HEK293T (cell line): ENCODE measurements at regions not wholly inside any gene's neighbourhood (a gene's known extent, or its start where the extent isn't known, plus 50 kb on each side); places are given as distances from the start of the nearest gene placed in this dataset.

Experiments
- BHLHE40 ChIP-seq: fragments of 450-650 bp; IDR thresholded peaks from 2 replicates; pipeline ENCODE4 v1.6.1; 2016; ENCODE audit warnings: mild to moderate bottlenecking, moderate library complexity, borderline replicate concordance
- CTBP1 ChIP-seq: fragments of 450-650 bp; IDR thresholded peaks from 2 replicates; pipeline ENCODE4 v1.6.1; 2016; ENCODE audit warnings: borderline replicate concordance
- FOXA1 ChIP-seq: fragments of 450-650 bp; IDR thresholded peaks from 2 replicates; pipeline ENCODE4 v1.6.1; 2016; ENCODE audit warnings: mild to moderate bottlenecking
- FOXK2 ChIP-seq: fragments of 450-650 bp; IDR thresholded peaks from 2 replicates; pipeline ENCODE4 v1.6.1; 2016; ENCODE audit warnings: mild to moderate bottlenecking
- FOXM1 ChIP-seq: fragments of 450-650 bp; IDR thresholded peaks from 2 replicates; pipeline ENCODE4 v1.6.1; 2017; ENCODE audit warnings: mild to moderate bottlenecking, borderline replicate concordance
- HDGF ChIP-seq: fragments of 450-650 bp; IDR thresholded peaks from 2 replicates; pipeline ENCODE4 v1.6.1; 2017; ENCODE audit warnings: antibody characterized with exemption, borderline replicate concordance
- L3MBTL2 ChIP-seq: fragments of 450-650 bp; conservative IDR thresholded peaks from 2 replicates; pipeline ENCODE4 v1.6.1; 2016; ENCODE audit warnings: mild to moderate bottlenecking
- NFRKB ChIP-seq: fragments of 450-650 bp; IDR thresholded peaks from 2 replicates; pipeline ENCODE4 v1.6.1; 2016; ENCODE audit warnings: mild to moderate bottlenecking, moderate library complexity
- SP1 ChIP-seq: fragments of 450-650 bp; IDR thresholded peaks from 2 replicates; pipeline ENCODE4 v1.6.1; 2017
- TARDBP ChIP-seq: fragments of 450-650 bp; IDR thresholded peaks from 2 replicates; pipeline ENCODE4 v1.6.1; 2016

DNA sequence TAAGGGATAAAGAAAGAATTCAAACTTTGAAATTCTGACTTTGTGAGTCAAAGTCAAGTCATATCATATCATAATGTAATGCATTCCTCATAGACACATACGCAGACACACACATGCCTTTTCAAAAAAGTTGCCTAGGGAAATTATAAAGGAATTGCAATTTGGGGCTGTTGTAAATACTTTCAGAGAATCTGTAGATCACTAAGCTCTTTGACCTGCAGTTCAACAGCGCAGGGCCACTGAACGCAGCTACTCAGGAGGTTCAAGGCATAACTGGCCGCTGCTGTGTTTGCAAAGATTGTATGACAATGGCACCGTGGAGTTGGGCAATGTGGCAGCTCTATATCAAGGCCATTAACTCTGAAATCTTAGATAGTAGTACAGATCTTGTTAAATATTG lies 188.4 kb upstream of the THRB start:
- no peak for TF ChIP-seq FOXM1
- TF ChIP-seq CTBP1: no peak
- TF ChIP-seq SP1: no peak
- no peak for TF ChIP-seq HDGF
- TF ChIP-seq NFRKB: no peak
- no peak for TF ChIP-seq FOXA1
- TF ChIP-seq L3MBTL2: no peak
- TF ChIP-seq TARDBP: no peak
- no peak for TF ChIP-seq FOXK2
- TF ChIP-seq BHLHE40: no peak
